T-helper 2 cell treated with Interferon-gamma antibody and Interleukin-4, amounts not matched to agents 100 ng/mL and 5 ng/mL, for 36 hours (primary cell): ENCODE measurements at regions not wholly inside any gene's neighbourhood (a gene's known extent, or its start where the extent isn't known, plus 50 kb on each side); places are given as distances from the start of the nearest gene placed in this dataset.
"Not testable (repeated sequence)": the region's sequence is repeated elsewhere in the genome, so short reads cannot be mapped to it uniquely, and the experiment has no call there.

Source experiments
- intact Hi-C: fragments of 100-400 bp; cut with micrococcal nuclease; formaldehyde crosslinking; loops from one replicate; pipeline ENCODE4 v1.15.1; 2023

DNA sequence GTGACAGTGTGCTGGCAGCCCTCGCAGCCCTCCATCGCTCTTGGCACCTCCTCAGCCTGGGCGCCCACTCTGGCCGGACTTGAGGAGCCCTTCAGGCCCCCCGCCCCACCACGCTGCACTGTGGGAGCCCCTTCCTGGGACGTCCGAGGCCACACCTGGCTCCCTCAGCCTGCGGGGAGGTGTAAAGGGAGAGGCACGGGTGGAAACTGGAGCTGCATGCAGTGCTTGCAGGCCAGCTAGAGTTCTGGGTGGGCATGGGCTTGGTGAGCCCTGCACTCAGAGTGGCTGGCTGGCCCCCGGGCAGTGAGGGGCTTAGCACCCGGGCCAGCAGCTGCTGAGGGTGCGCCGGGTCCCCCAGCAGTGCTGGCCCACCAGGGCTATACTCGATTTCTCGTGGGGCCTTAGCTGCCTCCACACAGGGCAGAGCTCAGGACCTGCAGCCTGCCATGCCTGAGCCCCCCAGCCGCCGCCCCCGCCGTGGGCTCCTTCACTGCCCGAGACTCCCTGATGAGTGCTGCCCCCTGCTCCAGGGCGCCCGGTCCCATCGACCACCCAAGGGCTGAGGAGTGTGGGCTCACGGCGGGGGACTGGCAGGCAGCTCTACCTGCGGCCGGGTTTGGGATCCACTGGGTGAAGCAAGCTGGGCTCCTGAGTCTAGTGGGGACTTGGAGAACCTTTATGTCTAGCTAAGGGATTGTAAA, 1672.7 kb upstream of the PCDH7 start:
- intact Hi-C loops, result no loop called here

DNA sequence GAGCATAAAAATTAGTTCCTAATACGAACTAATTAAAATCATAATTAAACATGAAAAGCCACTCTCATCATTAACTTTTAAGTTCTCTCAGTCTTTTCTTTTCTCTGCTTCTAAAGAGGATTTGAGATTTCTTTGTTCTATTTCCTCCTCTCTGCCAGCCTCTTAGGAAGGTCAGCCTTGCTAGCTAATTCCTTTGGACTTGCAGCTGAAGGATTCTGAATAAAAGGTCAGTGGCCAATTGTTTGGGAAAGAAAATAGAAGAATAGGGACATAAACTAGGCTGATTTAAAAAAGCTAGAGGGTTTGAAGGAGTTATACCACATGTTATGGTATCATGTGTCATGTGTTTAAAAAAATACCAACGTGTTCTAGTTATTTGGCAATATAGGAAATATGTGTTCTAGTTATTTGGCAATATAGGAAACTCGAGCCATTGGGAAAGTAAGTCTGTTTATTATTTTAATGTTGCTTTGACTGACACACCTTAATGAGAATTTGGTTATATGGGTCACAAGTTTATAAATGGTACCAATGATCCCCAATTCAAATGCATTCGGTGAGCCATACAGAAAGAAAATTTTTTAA, 1668.7 kb upstream of the PCDH7 start:
- intact Hi-C loops, result no loop called here

GRCh38 chr4:29052266-29052665, 1667.9 kb upstream of the PCDH7 start:
- intact Hi-C loops, result no loop called here

DNA sequence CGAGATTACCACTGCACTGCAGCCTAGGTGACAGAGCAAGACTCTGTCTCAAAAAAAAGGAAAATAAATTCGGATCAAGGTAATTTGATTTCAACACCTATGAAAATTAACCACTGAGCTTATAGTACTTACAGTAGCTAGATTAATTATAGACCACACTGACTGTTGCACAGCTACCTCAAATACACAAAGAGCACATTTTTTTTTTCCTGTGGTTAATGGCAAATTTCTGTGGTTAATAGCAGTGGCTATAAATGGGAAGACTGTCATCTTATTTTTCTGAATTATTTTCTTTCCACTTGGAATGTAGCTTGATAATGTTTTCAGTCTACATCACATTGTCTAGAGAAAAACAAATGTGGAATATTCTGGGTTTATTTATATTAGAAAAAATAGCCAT, 1661.6 kb upstream of the PCDH7 start:
- intact Hi-C loops, result no loop called here

DNA sequence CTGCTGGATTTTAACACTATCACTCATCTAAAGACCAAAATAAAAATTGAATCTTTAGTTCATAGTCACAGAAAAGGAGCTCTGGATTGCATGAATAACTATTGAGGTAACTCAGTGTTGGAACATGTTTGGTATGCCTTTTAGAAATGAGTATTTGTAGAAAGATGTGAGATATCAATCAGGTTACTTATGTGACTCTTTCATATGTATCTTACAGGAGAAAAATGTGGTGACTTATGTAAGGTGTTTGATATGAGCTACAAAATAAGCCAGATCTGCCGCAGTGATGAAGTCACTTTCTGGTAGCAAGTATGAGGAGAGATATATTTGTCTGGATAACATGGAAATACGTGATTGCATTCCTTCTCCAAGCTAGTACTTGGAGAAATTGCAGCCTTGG, 1653.3 kb upstream of the PCDH7 start:
- intact Hi-C loops, result no loop called here

- intact Hi-C loops, result no loop called here
Measured at GRCh38 chr4:29073571-29073970, 1646.6 kb upstream of the PCDH7 start.

DNA sequence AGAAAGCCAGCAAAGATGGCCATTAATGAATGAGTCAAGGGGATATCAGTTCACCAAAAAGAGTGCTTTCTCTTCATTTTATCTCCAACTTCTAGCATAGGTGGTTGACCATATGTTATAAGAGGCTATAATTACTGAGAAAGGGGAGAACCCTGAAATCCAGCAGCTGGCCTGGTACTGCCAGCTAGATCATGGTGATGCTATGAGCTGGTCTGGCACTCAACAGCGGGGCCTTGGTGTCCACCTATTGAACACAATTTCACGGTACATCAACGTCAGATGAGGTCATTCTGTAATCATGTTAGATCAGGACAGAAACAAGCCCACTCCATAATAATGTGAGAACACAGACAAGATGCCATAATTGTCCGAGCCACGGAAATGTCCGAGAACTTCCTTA, 1644.8 kb upstream of the PCDH7 start:
- intact Hi-C loops, result no loop called here

DNA sequence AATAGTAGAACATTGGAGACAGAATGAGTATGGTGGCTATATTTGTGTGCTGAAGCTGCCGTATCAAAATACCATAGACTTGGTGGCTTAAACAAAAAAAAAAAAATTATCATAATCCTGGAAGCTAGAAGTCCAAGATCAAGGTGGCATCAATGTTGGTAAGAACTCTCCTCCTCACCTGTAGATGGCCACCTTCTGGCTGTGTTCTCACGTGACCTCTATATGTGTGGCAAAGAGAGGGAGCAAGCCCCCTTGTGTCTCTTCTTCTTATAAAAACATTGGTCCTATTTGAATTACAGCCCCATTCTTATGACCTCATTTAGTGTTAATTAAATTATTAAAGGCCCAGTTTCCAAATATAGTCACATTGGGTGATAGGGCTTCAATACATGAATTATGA, 1640.9 kb upstream of the PCDH7 start:
- intact Hi-C loops, result no loop called here

DNA sequence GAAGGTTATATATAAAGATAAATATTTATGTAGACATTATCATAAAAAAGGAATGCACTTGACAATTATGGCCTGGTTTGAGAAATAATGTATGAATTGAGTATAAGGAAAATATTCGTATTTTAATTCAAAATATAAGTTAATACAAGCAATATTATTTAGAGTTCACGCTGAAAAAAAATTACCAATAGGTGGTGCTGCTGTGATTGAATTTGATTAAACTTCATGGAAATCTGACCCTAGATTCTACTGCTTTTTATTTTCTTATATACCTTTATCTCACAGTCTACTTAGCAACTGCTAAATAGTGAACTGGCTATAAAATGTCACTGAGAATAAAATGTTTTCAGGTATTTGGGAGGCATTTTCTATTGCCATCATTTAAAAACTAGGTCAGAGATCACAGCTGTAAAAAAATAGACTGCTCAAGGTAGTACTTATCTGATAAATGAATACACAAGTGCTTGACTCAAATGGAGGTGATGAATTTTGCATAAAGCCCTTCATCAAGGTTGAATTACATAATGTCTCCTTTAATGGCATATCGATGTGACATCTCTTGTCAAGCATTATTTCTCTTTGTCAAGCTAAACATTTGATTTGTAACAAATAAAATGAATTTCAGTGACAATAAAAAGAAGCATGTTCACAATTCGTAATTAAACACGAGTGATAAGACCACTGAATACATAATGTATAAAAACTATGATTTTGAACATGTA, 1638.8 kb upstream of the PCDH7 start:
- intact Hi-C loops, result no loop called here

DNA sequence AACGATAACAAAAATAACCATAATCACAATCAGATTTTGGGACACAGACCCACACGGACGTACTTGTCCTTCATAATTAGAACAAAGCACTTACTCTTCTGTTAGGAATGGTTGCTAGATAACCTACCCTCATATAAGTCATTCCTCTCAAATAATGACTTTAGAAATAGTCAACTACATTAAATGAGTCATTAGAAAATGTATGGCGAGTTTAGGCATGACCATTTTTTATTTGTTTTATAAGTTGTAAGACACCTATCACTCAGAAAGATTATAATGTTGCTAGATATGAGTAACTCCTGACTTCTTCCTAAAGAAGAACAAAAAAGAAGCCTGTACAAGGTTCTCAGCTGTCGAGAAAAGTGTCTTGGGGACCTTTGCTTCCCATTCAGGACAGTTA, 1637.5 kb upstream of the PCDH7 start:
- intact Hi-C loops, result no loop called here

- intact Hi-C loops, result no loop called here
Measured at GRCh38 chr4:29085748-29086147, 1634.4 kb upstream of the PCDH7 start.

DNA sequence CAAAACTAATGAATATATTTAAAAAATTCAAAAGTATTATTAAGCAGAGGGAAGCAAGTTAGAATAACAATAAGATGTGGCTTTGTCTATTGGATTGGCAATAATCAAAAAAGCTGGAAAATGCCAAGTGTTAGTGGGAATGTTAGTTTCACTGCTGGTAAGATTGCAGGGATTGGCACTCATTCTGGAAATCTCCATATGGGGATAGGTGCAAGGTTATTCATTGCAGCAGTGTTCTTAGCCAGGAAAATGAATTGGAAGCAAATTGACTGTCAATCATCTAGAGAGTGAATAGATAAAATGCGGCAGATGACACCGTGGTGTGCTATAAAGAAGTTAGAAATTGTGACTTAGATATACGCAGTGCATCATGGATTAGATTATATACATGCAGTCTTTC, 1615.5 kb upstream of the PCDH7 start:
- intact Hi-C loops, result no loop called here

DNA sequence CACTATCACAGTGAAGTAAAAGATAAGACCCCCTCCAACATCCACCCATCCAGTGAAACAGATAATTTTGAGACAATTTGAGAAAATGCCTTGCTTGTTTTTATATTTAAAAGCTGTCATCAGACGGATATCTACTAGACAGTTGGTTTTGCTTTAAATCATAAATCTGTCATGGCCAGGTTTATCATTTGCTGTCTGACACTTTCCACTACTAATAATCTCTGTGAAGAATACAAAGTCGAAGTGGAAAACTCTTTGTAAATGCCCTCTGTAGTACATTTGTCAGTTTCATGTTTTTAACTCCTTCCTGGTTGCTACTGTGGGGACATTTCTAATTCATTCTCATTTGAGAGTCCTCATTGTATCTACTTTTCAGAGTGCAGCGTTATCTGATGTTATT, 1606.2 kb upstream of the PCDH7 start:
- intact Hi-C loops, result no loop called here

GRCh38 chr4:29117231-29117722, 1602.9 kb upstream of the PCDH7 start:
- intact Hi-C loops, result not testable (repeated sequence)

- intact Hi-C loops, result no loop called here
Measured at GRCh38 chr4:29121586-29121985, 1598.6 kb upstream of the PCDH7 start.

DNA sequence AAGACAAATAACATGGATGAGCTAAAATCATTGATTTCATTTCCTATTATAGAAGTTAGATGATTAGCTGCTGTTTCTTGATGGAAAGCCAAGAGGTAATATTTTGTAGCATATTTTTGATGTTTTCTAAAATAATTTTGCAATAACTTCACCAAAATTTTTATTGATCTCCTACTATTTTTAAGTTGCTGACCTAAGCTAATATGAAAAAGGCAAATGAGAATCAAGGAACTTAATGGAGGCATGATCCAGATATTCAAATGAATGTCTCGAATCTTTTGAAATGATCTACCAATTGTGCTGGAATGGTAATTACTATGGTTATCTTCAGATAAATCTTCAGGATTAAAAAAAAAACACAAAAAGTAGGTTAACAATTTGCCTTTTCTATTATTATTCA, 1591.4 kb upstream of the PCDH7 start:
- intact Hi-C loops, result no loop called here

GRCh38 chr4:29131304-29131703, 1588.9 kb upstream of the PCDH7 start:
- intact Hi-C loops, result no loop called here

DNA sequence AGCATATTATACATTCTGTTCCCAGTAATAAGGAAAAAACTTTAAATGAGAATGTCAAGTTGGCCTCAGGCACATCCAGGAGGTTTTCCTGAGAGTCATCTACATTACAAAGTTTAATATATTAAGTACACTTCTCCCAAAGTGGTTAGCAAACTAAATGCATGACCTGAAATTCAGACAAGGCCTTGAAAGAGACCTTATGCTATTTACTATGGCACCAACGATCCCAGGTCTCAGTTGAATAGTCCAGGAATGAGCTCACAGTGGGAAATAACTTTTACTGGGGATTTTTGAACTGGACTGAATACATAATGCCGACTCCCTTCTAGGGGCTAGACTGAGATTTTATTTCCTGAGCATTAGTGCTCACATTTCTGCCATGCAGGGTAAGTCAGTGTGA, 1577.5 kb upstream of the PCDH7 start:
- intact Hi-C loops, result no loop called here

- intact Hi-C loops, result no loop called here
Measured at GRCh38 chr4:29151584-29151983, 1568.6 kb upstream of the PCDH7 start.

- intact Hi-C loops, result no loop called here
Measured at GRCh38 chr4:29153642-29154041, 1566.5 kb upstream of the PCDH7 start.

GRCh38 chr4:29175291-29175690, 1544.9 kb upstream of the PCDH7 start:
- intact Hi-C loops, result no loop called here

DNA sequence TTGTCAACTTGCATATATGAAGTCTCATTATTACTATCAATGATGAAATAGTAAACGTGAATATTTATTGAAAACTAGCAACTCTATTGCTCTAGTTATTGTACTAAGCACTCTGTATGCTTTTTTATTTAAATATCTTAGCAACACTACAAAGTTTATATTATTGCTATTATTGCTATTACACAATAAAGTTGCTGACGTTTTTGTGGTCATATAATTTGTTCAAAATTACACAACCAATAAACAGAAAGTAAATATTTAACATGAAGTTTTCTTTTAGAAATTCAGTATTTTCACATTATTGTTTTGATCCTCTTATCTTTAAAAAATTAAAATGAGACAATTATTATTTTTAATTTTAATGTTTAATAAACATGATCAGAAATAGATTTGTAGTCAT, 1521.1 kb upstream of the PCDH7 start:
- intact Hi-C loops, result no loop called here

DNA sequence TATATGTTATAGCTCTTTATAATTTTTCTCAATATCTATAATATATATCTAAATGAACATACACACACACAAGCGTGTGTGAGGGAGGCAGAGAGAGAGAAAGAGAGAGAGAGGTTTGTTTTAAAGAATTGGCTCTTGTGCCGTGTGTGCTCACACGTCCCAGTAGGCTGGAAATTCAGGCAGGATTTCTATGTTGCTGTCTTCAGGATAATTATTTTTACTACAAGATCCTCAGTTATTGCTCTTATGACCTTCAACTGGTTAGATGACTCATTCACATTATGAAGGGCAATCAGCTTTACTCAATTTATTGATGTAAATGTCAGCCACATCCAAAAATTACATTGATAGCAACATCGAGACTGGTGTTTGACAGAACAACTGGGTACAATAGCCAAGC, 1520.7 kb upstream of the PCDH7 start:
- intact Hi-C loops, result no loop called here
